PC-3 (cell line): ENCODE measurements at regions not wholly inside any gene's neighbourhood (a gene's known extent, or its start where the extent isn't known, plus 50 kb on each side); places are given as distances from the start of the nearest gene placed in this dataset.
"Not testable (repeated sequence)": the region's sequence is repeated elsewhere in the genome, so short reads cannot be mapped to it uniquely, and the experiment has no call there.

ENCODE experiments used
- EZH2 ChIP-seq: fragments of 300-600 bp; sonication (generic); IDR thresholded peaks from one replicate; pipeline ENCODE4 v1.6.1; 2017; ENCODE audit warnings: antibody characterized with exemption, mild to moderate bottlenecking, low read length; ENCODE audit not compliant: unreplicated experiment
- TF ChIP-seq, protein P1 (sequence below): fragments of 300-600 bp; sonication (generic); conservative IDR thresholded peaks from 2 replicates; pipeline ENCODE4 v1.5.1; 2017; ENCODE audit warnings: antibody characterized with exemption, low read depth, mild to moderate bottlenecking, low read length

GRCh38 chr3:72497501-72497900 is 350.7 kb downstream of the SHQ1 start:
- TF ChIP-seq, protein P1, sequence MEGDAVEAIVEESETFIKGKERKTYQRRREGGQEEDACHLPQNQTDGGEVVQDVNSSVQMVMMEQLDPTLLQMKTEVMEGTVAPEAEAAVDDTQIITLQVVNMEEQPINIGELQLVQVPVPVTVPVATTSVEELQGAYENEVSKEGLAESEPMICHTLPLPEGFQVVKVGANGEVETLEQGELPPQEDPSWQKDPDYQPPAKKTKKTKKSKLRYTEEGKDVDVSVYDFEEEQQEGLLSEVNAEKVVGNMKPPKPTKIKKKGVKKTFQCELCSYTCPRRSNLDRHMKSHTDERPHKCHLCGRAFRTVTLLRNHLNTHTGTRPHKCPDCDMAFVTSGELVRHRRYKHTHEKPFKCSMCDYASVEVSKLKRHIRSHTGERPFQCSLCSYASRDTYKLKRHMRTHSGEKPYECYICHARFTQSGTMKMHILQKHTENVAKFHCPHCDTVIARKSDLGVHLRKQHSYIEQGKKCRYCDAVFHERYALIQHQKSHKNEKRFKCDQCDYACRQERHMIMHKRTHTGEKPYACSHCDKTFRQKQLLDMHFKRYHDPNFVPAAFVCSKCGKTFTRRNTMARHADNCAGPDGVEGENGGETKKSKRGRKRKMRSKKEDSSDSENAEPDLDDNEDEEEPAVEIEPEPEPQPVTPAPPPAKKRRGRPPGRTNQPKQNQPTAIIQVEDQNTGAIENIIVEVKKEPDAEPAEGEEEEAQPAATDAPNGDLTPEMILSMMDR: not testable (repeated sequence)
- TF ChIP-seq EZH2: not testable (repeated sequence)
